WTC11 (cell line): ENCODE measurements at regions not wholly inside any gene's neighbourhood (a gene's known extent, or its start where the extent isn't known, plus 50 kb on each side); places are given as distances from the start of the nearest gene placed in this dataset.

ENCODE experiments used
- ATAC-seq: fragments of 200-7000 bp; cut with Tn5 transposase; 2 replicates; pipeline ENCODE4 v1.10.0; 2021; ENCODE audit warnings: mild to moderate bottlenecking, moderate library complexity
- CTCF ChIA-PET: fragments of 300-600 bp; sonication (Branson Sonifier 250); formaldehyde crosslinking; loops from one replicate; lab custom pipeline; 2021; ENCODE audit warnings: antibody characterized with exemption; lab: Charles Lee
- POLR2A ChIA-PET: fragments of 350-600 bp; sonication (Branson Sonifier 250); formaldehyde crosslinking; loops from one replicate; lab custom pipeline; 2021; ENCODE audit warnings: antibody characterized with exemption; lab: Charles Lee
- DNase-seq: peaks from one replicate; pipeline ENCODE4 v3.0.0; 2021; ENCODE audit warnings: low spot score
- H3K27ac Mint-ChIP-seq: 2 replicates; pipeline ENCODE4 v1.8.0; 2021; ENCODE audit warnings: mixed read lengths
- H3K27me3 Mint-ChIP-seq: 2 replicates; pipeline ENCODE4 v1.8.0; 2021; ENCODE audit warnings: low read depth, mild to moderate bottlenecking, moderate library complexity, mixed read lengths
- H3K36me3 Mint-ChIP-seq: 2 replicates; pipeline ENCODE4 v1.8.0; 2021; ENCODE audit warnings: mixed read lengths
- H3K4me1 Mint-ChIP-seq: 2 replicates; pipeline ENCODE4 v1.8.0; 2022; ENCODE audit warnings: mixed read lengths
- H3K4me3 Mint-ChIP-seq: 2 replicates; pipeline ENCODE4 v1.8.0; 2021; ENCODE audit warnings: mild to moderate bottlenecking, moderate library complexity, mixed read lengths
- H3K9me3 Mint-ChIP-seq: 2 replicates; pipeline ENCODE4 v1.8.0; 2021; ENCODE audit warnings: mixed read lengths
- CREB1 ChIP-seq: sonication (generic); formaldehyde crosslinking; IDR thresholded peaks from 2 replicates; pipeline ENCODE4 v1.8.0; 2023; ENCODE audit warnings: mild to moderate bottlenecking, missing genetic modification reagents
- JUN ChIP-seq: sonication (generic); formaldehyde crosslinking; IDR thresholded peaks from 2 replicates; pipeline ENCODE4 v1.8.0; 2023; ENCODE audit warnings: mild to moderate bottlenecking, missing genetic modification reagents
- NFYB ChIP-seq: sonication (generic); formaldehyde crosslinking; conservative IDR thresholded peaks from 2 replicates; pipeline ENCODE4 v1.8.0; 2022; ENCODE audit warnings: low read depth, missing genetic modification reagents
- NR2C2 ChIP-seq: sonication (generic); formaldehyde crosslinking; IDR thresholded peaks from 2 replicates; pipeline ENCODE4 v1.8.0; 2022; ENCODE audit warnings: mild to moderate bottlenecking, missing genetic modification reagents
- SOX15 ChIP-seq: fragments of 250-450 bp; sonication (Bioruptor Pico); IDR thresholded peaks from 2 replicates; pipeline ENCODE4 v1.9.0; 2021; ENCODE audit warnings: mild to moderate bottlenecking
- TEAD1 ChIP-seq: sonication (generic); formaldehyde crosslinking; IDR thresholded peaks from 2 replicates; pipeline ENCODE4 v1.8.0; 2022; ENCODE audit warnings: mild to moderate bottlenecking, missing genetic modification reagents
- ZNF121 ChIP-seq: sonication (generic); formaldehyde crosslinking; IDR thresholded peaks from 2 replicates; pipeline ENCODE4 v1.8.0; 2023; ENCODE audit warnings: missing genetic modification reagents
- ZNF232 ChIP-seq: sonication (generic); formaldehyde crosslinking; IDR thresholded peaks from 2 replicates; pipeline ENCODE4 v1.8.0; 2022; ENCODE audit warnings: mild to moderate bottlenecking, missing genetic modification reagents
- ZNF396 ChIP-seq: fragments of 250-450 bp; sonication (Bioruptor Pico); IDR thresholded peaks from 2 replicates; pipeline ENCODE4 v1.8.0; 2021; ENCODE audit warnings: mild to moderate bottlenecking, moderate library complexity, borderline replicate concordance
- TF ChIP-seq, protein P1 (sequence below): fragments of 250-450 bp; sonication (Bioruptor Pico); IDR thresholded peaks from 2 replicates; pipeline ENCODE4 v1.9.0; 2021; ENCODE audit warnings: mild to moderate bottlenecking
- TF ChIP-seq, protein P2 (sequence below): fragments of 200-600 bp; IDR thresholded peaks from 2 replicates; pipeline ENCODE4 v1.8.0; 2022; ENCODE audit warnings: antibody characterized with exemption
- TF ChIP-seq, protein P3 (sequence below): sonication (generic); formaldehyde crosslinking; IDR thresholded peaks from 2 replicates; pipeline ENCODE4 v1.8.1; 2023; ENCODE audit warnings: mild to moderate bottlenecking, missing genetic modification reagents, moderate library complexity
- TF ChIP-seq, protein P4 (sequence below): sonication (generic); formaldehyde crosslinking; IDR thresholded peaks from 2 replicates; pipeline ENCODE4 v1.8.1; 2023; ENCODE audit warnings: mild to moderate bottlenecking, missing genetic modification reagents, borderline replicate concordance
- TF ChIP-seq, protein P5 (sequence below): sonication (generic); formaldehyde crosslinking; conservative IDR thresholded peaks from 2 replicates; pipeline ENCODE4 v1.8.1; 2023; ENCODE audit warnings: mild to moderate bottlenecking, low read depth, missing genetic modification reagents, moderate library complexity
- TF ChIP-seq, protein P6 (sequence below): fragments of 250-450 bp; sonication (Bioruptor Pico); IDR thresholded peaks from 2 replicates; pipeline ENCODE4 v2.1.2; 2022; ENCODE audit warnings: mild to moderate bottlenecking, moderate library complexity
- TF ChIP-seq, protein P7 (sequence below): fragments of 250-450 bp; sonication (Bioruptor Pico); IDR thresholded peaks from 2 replicates; pipeline ENCODE4 v1.9.0; 2021; ENCODE audit warnings: mild to moderate bottlenecking, borderline replicate concordance

DNA sequence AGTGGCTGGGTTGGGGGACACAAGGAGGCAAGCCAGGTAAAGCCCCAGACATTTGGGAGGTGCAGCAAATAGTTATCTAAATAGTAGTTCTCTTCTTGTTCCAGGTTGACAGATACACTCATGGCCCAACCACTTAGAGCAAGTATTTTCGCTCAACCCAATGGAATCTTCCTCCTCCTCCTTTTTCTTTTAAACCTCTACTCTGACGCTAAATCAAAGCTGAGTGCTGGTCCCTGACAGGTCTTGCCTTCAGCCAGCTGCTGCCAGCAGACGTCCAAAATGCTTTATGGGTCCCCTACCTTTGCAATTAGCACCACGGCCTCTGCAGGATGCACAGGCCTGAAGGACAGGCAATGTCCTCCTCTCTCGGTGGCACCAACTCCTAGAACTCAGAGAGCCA, 558.5 kb downstream of the MIAT start (continued):
- TF ChIP-seq, protein P1, sequence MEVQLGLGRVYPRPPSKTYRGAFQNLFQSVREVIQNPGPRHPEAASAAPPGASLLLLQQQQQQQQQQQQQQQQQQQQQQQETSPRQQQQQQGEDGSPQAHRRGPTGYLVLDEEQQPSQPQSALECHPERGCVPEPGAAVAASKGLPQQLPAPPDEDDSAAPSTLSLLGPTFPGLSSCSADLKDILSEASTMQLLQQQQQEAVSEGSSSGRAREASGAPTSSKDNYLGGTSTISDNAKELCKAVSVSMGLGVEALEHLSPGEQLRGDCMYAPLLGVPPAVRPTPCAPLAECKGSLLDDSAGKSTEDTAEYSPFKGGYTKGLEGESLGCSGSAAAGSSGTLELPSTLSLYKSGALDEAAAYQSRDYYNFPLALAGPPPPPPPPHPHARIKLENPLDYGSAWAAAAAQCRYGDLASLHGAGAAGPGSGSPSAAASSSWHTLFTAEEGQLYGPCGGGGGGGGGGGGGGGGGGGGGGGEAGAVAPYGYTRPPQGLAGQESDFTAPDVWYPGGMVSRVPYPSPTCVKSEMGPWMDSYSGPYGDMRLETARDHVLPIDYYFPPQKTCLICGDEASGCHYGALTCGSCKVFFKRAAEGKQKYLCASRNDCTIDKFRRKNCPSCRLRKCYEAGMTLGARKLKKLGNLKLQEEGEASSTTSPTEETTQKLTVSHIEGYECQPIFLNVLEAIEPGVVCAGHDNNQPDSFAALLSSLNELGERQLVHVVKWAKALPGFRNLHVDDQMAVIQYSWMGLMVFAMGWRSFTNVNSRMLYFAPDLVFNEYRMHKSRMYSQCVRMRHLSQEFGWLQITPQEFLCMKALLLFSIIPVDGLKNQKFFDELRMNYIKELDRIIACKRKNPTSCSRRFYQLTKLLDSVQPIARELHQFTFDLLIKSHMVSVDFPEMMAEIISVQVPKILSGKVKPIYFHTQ, result no peak
- no peak for TF ChIP-seq ZNF396 (CRISPR knock-in tag)
- no peak for TF ChIP-seq ZNF121 (CRISPR knock-in tag)
- no peak for TF ChIP-seq TEAD1
- TF ChIP-seq NR2C2 (CRISPR knock-in tag), result no peak
- TF ChIP-seq, protein P2, sequence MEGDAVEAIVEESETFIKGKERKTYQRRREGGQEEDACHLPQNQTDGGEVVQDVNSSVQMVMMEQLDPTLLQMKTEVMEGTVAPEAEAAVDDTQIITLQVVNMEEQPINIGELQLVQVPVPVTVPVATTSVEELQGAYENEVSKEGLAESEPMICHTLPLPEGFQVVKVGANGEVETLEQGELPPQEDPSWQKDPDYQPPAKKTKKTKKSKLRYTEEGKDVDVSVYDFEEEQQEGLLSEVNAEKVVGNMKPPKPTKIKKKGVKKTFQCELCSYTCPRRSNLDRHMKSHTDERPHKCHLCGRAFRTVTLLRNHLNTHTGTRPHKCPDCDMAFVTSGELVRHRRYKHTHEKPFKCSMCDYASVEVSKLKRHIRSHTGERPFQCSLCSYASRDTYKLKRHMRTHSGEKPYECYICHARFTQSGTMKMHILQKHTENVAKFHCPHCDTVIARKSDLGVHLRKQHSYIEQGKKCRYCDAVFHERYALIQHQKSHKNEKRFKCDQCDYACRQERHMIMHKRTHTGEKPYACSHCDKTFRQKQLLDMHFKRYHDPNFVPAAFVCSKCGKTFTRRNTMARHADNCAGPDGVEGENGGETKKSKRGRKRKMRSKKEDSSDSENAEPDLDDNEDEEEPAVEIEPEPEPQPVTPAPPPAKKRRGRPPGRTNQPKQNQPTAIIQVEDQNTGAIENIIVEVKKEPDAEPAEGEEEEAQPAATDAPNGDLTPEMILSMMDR, result no peak
- TF ChIP-seq, all 79 proteins: peak for 0

DNA sequence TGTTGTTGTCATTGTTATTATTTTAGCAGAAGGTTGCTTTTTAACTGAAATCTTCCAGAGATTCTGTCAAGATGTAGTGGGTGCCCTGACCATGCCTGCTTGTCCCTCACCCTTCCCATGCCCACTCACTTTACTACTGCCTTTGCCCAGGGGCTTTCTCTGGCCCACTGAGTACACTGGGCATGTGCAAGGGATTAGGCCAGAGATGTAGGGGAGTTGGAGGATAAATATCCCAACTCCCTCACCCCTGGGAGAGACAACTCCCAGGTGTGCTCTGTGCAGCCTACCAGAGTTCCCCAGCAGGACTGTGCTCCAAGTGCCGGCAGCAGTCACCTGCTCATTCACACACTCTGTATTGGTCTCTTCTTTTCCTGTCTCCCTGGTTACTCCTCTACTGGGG, 559.1 kb downstream of the MIAT start:
- 0 out of 2 replicates have a peak, but pooled peaks cover 7% of the 10 kb centered on the region for H3K4me1 Mint-ChIP-seq
- ChIA-PET CTCF (interaction anchor here (0.5 kb wide), 1 partner anchor 314 kb away, joined by 5 read pairs; no protein-coding TSS in a partner anchor), POLR2A (no interaction called here)
- H3K4me3 Mint-ChIP-seq, result no peak overlapping the region
- H3K27ac Mint-ChIP-seq, result no peak overlapping the region
- H3K9me3 Mint-ChIP-seq, result no peaks in the 10 kb centered on the region
- ATAC-seq (no peak), DNase-seq (no peak)
- no peaks in the 10 kb centered on the region for H3K36me3 Mint-ChIP-seq
- peaks cover 2% of the 10 kb centered on the region for H3K27me3 Mint-ChIP-seq
- TF ChIP-seq, protein P3, sequence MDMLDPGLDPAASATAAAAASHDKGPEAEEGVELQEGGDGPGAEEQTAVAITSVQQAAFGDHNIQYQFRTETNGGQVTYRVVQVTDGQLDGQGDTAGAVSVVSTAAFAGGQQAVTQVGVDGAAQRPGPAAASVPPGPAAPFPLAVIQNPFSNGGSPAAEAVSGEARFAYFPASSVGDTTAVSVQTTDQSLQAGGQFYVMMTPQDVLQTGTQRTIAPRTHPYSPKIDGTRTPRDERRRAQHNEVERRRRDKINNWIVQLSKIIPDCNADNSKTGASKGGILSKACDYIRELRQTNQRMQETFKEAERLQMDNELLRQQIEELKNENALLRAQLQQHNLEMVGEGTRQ (CRISPR knock-in tag), result no peak
- no peak for TF ChIP-seq SOX15
- TF ChIP-seq, protein P4, sequence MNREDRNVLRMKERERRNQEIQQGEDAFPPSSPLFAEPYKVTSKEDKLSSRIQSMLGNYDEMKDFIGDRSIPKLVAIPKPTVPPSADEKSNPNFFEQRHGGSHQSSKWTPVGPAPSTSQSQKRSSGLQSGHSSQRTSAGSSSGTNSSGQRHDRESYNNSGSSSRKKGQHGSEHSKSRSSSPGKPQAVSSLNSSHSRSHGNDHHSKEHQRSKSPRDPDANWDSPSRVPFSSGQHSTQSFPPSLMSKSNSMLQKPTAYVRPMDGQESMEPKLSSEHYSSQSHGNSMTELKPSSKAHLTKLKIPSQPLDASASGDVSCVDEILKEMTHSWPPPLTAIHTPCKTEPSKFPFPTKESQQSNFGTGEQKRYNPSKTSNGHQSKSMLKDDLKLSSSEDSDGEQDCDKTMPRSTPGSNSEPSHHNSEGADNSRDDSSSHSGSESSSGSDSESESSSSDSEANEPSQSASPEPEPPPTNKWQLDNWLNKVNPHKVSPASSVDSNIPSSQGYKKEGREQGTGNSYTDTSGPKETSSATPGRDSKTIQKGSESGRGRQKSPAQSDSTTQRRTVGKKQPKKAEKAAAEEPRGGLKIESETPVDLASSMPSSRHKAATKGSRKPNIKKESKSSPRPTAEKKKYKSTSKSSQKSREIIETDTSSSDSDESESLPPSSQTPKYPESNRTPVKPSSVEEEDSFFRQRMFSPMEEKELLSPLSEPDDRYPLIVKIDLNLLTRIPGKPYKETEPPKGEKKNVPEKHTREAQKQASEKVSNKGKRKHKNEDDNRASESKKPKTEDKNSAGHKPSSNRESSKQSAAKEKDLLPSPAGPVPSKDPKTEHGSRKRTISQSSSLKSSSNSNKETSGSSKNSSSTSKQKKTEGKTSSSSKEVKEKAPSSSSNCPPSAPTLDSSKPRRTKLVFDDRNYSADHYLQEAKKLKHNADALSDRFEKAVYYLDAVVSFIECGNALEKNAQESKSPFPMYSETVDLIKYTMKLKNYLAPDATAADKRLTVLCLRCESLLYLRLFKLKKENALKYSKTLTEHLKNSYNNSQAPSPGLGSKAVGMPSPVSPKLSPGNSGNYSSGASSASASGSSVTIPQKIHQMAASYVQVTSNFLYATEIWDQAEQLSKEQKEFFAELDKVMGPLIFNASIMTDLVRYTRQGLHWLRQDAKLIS (CRISPR knock-in tag), result no peak
- TF ChIP-seq, protein P5, sequence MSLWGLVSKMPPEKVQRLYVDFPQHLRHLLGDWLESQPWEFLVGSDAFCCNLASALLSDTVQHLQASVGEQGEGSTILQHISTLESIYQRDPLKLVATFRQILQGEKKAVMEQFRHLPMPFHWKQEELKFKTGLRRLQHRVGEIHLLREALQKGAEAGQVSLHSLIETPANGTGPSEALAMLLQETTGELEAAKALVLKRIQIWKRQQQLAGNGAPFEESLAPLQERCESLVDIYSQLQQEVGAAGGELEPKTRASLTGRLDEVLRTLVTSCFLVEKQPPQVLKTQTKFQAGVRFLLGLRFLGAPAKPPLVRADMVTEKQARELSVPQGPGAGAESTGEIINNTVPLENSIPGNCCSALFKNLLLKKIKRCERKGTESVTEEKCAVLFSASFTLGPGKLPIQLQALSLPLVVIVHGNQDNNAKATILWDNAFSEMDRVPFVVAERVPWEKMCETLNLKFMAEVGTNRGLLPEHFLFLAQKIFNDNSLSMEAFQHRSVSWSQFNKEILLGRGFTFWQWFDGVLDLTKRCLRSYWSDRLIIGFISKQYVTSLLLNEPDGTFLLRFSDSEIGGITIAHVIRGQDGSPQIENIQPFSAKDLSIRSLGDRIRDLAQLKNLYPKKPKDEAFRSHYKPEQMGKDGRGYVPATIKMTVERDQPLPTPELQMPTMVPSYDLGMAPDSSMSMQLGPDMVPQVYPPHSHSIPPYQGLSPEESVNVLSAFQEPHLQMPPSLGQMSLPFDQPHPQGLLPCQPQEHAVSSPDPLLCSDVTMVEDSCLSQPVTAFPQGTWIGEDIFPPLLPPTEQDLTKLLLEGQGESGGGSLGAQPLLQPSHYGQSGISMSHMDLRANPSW (CRISPR knock-in tag), result no peak
- TF ChIP-seq CREB1, result no peak
- no peak for TF ChIP-seq NFYB (CRISPR knock-in tag)
- TF ChIP-seq, protein P6, sequence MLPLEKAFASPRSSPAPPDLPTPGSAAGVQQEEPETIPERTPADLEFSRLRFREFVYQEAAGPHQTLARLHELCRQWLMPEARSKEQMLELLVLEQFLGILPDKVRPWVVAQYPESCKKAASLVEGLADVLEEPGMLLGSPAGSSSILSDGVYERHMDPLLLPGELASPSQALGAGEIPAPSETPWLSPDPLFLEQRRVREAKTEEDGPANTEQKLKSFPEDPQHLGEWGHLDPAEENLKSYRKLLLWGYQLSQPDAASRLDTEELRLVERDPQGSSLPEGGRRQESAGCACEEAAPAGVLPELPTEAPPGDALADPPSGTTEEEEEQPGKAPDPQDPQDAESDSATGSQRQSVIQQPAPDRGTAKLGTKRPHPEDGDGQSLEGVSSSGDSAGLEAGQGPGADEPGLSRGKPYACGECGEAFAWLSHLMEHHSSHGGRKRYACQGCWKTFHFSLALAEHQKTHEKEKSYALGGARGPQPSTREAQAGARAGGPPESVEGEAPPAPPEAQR (CRISPR knock-in tag), result no peak
- no peak for TF ChIP-seq ZNF232 (CRISPR knock-in tag)
- TF ChIP-seq, protein P7, sequence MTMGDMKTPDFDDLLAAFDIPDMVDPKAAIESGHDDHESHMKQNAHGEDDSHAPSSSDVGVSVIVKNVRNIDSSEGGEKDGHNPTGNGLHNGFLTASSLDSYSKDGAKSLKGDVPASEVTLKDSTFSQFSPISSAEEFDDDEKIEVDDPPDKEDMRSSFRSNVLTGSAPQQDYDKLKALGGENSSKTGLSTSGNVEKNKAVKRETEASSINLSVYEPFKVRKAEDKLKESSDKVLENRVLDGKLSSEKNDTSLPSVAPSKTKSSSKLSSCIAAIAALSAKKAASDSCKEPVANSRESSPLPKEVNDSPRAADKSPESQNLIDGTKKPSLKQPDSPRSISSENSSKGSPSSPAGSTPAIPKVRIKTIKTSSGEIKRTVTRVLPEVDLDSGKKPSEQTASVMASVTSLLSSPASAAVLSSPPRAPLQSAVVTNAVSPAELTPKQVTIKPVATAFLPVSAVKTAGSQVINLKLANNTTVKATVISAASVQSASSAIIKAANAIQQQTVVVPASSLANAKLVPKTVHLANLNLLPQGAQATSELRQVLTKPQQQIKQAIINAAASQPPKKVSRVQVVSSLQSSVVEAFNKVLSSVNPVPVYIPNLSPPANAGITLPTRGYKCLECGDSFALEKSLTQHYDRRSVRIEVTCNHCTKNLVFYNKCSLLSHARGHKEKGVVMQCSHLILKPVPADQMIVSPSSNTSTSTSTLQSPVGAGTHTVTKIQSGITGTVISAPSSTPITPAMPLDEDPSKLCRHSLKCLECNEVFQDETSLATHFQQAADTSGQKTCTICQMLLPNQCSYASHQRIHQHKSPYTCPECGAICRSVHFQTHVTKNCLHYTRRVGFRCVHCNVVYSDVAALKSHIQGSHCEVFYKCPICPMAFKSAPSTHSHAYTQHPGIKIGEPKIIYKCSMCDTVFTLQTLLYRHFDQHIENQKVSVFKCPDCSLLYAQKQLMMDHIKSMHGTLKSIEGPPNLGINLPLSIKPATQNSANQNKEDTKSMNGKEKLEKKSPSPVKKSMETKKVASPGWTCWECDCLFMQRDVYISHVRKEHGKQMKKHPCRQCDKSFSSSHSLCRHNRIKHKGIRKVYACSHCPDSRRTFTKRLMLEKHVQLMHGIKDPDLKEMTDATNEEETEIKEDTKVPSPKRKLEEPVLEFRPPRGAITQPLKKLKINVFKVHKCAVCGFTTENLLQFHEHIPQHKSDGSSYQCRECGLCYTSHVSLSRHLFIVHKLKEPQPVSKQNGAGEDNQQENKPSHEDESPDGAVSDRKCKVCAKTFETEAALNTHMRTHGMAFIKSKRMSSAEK (CRISPR knock-in tag), result no peak
- TF ChIP-seq, protein P2, result no peak
- TF ChIP-seq JUN (CRISPR knock-in tag), result no peak
